Posterior vena cava (tissue), 2 donors: ENCODE measurements at regions not wholly inside any gene's neighbourhood (a gene's known extent, or its start where the extent isn't known, plus 50 kb on each side); places are given as distances from the start of the nearest gene placed in this dataset.
"Not testable (repeated sequence)": the region's sequence is repeated elsewhere in the genome, so short reads cannot be mapped to it uniquely, and the experiment has no call there.

Experiments
- DNase-seq: peaks from one replicate; pipeline ENCODE4 v3.0.0-alpha.2; 2020; ENCODE audit warnings: low spot score
- intact Hi-C, 2 donors: fragments of 100-400 bp; cut with DNase I; formaldehyde crosslinking; loops; one replicate each; pipeline versions ENCODE4 v1.14.1 to v1.14.2; 2022 to 2023
- donor health status: DM: yes; HTN: yes; CAD: no.
- donor health status: DM: yes; HTN: yes; CAD: no.

- intact Hi-C loops = loop anchor here in 1 of 2 donors (10.0 kb wide), 1 partner anchor 140 kb away; no protein-coding TSS in a partner anchor
- DNase-seq = no peak
These were observed 150.3 kb upstream of the NRP1 start for GRCh38 chr10:33484787-33485186.

DNA sequence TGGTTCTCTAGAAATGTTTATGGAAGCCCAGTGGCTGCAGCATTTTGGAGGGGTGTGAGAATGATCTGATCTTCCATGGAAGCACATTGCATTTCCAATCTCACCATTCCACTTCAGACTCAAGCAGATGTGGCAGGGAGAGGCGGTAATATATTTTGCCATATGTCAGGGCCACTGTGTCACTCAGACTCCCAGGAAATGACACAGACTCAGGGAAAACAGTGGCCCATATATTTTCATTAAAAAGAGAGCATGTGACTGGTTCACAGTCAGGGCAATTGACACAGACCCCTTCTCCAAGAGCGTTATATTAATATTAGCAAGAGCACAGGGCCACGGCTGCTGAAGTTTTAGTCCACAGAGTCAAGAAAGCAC is 149.3 kb upstream of the NRP1 start:
- DNase-seq = no peak
- intact Hi-C loops = loop anchor here in 1 of 2 donors (10.0 kb wide), 1 partner anchor 139 kb away; no protein-coding TSS in a partner anchor

DNA sequence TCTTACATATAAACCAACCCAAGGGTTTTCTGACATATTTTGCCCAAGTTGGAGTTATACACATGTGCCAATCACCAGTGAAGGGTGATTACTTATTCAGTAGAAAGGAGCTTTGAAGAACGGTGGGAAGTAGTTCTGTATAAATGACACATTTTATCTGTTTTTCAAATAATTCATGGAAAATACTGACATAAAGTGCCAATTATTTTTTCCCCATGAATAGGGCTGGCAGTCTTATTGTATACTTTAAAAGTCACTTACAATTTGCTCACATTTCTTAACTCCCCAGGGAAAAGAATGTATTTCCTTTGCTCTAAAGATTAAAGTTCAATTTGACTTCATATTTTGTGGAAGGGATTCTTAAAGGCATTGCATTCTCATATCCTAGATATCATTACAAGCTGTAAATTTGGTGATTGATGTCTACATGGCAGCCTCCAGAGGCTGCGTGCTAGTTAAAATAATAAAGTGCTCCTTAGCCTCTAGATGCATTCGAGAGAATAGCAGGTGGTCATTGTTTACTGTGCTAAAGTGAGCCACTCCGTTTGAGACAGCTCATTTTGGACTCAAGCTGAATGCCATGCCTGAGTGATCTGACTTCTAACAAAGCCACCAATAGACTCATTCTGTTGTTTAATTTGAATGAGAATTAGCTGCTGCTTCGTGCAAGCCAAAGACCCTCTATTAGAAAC is 148.8 kb upstream of the NRP1 start:
- intact Hi-C loops = loop anchor here in 1 of 2 donors (10.0 kb wide), 1 partner anchor 138 kb away; no protein-coding TSS in a partner anchor
- no peak for DNase-seq

- no peak for DNase-seq
- intact Hi-C loops = loop anchor here in 1 of 2 donors (10.0 kb wide), 1 partner anchor 138 kb away; no protein-coding TSS in a partner anchor
These were observed 148.0 kb upstream of the NRP1 start for GRCh38 chr10:33482486-33482885.

- DNase-seq = no peak
- intact Hi-C loops = loop anchor here in 1 of 2 donors (10.0 kb wide), 1 partner anchor 136 kb away; no protein-coding TSS in a partner anchor
These were observed 146.7 kb upstream of the NRP1 start for GRCh38 chr10:33481184-33481583.

GRCh38 chr10:33480417-33480816 is 145.9 kb upstream of the NRP1 start:
- not testable (repeated sequence) for DNase-seq

GRCh38 chr10:33478675-33479125 is 144.2 kb upstream of the NRP1 start:
- DNase-seq = no peak
- intact Hi-C loops = no loop called here

More at GRCh38 chr10:33480417-33480816, 145.9 kb upstream of the NRP1 start:
- intact Hi-C loops = loop anchor here in 1 of 2 donors (10.0 kb wide), 1 partner anchor 136 kb away; no protein-coding TSS in a partner anchor

DNA sequence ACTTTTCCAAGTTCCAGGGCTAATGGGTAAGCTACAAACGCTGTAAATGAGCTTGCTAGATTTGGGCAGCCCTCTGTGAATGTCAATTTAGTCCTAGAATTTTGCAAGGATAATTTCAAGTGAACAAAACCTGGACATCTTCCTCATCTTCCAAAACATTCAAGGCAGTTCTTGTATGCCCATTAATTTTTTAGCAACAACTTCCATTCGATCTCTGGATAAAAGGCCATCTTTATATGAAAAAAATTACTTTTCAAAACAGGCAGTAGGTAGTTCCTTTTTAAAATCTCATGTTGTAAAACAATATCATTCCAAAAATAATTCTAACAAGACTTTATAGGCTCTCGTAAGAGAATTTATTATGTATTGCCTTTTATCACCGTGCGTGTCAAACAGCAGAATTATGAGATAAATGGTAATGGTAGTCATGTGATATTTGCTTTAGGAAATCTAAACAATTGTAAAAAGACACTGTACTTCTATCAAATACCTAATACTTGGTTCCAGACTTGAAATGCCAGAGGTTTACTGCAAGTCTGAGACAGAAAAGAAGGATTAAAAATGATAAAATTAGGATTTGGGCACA is 143.7 kb upstream of the NRP1 start:
- no peak for DNase-seq
- intact Hi-C loops = no loop called here

DNA sequence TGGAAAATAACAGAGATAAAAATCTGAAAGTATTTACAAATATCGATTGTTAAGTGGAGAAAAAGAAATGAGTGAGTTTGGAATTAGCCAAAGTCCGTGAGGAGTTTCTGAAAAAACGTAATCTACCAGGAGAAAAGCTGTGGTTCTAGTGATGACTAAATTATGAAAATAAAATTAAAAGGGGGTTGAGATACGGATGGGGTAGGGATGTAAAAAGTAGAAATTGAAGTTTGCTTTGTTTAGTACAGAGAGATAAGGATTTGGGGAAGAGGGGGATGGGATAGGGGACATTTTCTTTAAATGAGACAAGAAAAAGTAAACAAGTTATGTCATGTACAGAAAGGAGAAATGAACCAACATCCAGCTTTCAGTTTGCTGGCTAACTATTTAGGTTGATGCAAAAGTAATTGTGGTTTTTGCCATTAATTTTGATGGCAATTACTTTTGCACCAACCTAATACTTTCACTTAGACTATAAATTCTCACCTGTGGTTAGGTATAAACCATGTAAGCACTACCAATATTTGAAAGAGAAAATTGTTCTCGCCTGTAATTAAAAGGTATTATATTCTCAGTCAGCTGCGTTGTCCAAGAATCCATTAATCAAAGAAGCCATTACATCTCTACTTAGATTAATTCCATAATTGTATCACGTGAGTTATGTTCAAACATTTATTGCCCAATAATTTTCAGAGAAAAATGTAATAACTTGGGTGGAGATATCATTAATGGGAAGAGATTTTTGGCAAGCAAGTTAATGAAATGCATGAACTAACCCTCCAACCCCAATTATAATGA is 143.0 kb upstream of the NRP1 start:
- intact Hi-C loops = no loop called here
- no peak for DNase-seq

DNA sequence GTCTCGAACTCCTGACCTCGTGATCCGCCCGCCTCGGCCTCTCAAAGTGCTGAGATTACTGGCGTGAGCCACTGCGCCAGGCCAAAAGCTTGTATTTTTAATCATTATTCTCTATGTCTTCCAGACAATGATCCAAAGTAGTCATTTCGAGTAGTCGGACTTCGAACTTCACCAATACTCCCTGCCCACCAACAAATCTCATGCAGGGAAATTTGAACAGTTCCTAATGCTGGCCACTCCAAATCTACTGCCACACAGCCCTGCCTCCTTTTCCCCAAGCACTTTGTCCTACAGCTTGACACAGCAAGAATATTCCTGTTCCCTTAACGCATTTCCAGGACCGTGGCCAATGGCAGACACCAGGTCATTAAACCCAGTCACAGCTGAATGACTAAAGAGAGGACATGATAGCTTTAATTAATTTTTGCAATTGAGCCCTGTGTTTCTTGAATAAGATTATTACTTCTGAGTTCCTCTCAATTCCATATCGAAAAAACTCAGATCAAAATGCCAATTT is 142.3 kb upstream of the NRP1 start:
- no peak for DNase-seq
- intact Hi-C loops = no loop called here

DNA sequence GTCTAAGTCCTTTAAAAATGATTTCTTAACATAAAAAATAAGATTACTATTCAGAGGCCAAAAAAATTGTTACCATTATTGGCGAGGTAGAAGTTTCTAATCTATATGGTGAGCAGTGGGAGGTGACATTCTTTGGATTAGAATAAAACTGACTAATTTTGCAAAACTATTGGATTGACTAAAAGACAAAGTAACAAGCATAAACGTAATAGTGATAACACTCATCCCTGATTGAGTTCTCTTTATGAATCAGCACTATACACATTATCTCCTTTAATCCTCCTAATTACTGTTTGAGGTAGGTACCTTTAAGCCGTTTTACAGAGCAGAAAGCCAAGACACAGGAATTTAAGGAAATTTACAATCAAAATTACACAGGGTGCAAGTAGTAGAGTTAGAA is 139.2 kb upstream of the NRP1 start:
- no peak for DNase-seq
- intact Hi-C loops = no loop called here

GRCh38 chr10:33468006-33468405 is 133.5 kb upstream of the NRP1 start:
- intact Hi-C loops, DNase-seq: not testable (repeated sequence)

DNA sequence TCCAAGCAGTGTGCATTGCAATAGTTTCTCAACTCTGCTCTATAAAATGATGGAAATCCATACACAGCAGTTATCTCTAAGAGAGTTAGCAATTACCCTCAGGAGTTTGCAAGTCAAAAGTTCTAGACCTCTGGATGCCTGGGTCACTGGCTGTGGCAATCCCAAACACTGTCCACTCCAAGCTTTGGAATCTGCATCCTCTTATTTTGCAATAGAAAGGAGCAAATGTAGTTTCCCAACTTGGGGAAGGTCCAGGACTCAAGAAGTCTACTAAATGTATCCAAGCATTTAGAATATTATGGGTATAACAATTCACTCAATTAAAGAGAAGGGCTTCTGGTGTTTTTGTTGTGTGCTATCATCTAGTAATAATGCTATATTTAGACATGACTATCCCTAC is 131.3 kb upstream of the NRP1 start:
- intact Hi-C loops = no loop called here
- no peak for DNase-seq

- DNase-seq = no peak
- intact Hi-C loops = no loop called here
These were observed 128.5 kb upstream of the NRP1 start for GRCh38 chr10:33463011-33463410.

GRCh38 chr10:33461295-33461640 is 126.8 kb upstream of the NRP1 start:
- intact Hi-C loops = no loop called here
- no peak for DNase-seq

DNA sequence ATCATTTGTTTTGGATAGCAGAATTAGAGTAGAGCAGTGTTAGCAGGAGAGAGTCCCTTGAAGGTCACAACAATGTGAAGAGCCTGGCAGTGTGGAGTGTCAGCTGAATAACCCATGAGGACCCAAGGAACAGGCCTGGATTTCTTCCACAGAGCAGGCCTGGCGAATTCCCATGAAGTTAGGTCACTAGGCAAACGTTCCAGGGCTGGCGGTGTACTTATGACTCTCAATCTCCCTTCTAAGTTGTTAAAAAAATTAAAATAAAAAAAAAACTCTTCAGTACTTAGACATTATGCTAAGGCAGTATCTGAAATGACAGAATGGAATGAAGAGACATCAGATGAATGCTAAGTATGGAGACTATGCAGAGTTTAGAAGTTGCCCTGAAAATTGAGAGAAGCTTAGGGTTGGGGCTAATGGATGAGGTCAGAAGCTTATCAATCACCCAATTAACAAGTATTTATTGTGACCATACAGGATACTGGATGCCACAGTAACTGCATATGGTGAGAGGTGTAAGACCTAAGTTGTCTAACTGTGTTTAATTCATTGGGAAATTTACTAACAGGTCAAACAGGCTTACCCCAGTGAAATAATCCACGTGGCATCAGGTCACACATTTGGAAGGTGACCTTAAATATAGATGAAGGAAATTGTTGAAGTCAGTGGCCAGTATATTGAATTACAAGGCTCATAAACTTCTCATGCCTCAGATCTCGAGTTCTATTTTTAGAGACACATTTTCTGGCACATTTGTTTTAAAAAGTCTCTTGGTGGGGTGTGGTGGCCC is 126.2 kb upstream of the NRP1 start:
- no peak for DNase-seq

GRCh38 chr10:33459602-33460001 is 125.1 kb upstream of the NRP1 start:
- intact Hi-C loops = no loop called here
- no peak for DNase-seq

More for the DNA sequence above, 126.2 kb upstream of the NRP1 start:
- intact Hi-C loops = no loop called here

GRCh38 chr10:33455029-33455428 is 120.6 kb upstream of the NRP1 start:
- intact Hi-C loops = no loop called here
- DNase-seq = no peak

DNA sequence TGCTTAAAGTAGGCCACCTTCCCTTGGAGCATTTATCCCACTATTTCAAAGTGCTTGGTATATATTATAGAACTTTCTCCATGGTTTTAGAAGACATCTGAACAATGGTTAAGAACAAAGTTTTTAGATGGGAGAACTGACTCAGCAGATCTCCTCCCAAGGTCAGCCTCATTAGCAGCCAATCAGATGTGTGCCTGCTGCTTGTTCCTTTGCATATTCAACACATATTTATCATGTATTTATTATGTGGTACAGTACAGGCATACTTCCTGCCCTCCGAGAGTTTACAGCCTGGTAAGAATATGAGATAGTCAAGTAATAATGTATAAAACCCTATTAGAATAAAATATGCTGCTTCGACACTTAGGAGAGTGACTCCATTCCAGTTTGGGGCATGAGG is 120.1 kb upstream of the NRP1 start:
- no peak for DNase-seq
- intact Hi-C loops = no loop called here
